ENCODE measurements at regions not wholly inside any gene's neighbourhood (a gene's known extent, or its start where the extent isn't known, plus 50 kb on each side); places are given as distances from the start of the nearest gene placed in this dataset.

- no peak for ATAC-seq
- TF ChIP-seq POU6F1 (CRISPR knock-in tag; IDR thresholded peaks at IDR 0.05; ENCODE audit: borderline replicate concordance, low read depth) = no peak
- no peak for TF ChIP-seq ZC3H10 (CRISPR knock-in tag; IDR thresholded peaks at IDR 0.05)
- no peak for TF ChIP-seq ESRRG (CRISPR knock-in tag; IDR thresholded peaks at IDR 0.05)
- TF ChIP-seq ZNF8 (CRISPR knock-in tag; IDR thresholded peaks at IDR 0.05) = no peak
- no peak for TF ChIP-seq ZNF70 (CRISPR knock-in tag; IDR thresholded peaks at IDR 0.05)
- TF ChIP-seq ZFP30 (CRISPR knock-in tag; IDR thresholded peaks at IDR 0.05) = no peak
- TF ChIP-seq PATZ1 (CRISPR knock-in tag; IDR thresholded peaks at IDR 0.05; ENCODE audit: borderline replicate concordance) = no peak
- no peak for TF ChIP-seq BACH2 (CRISPR knock-in tag; IDR thresholded peaks at IDR 0.05; ENCODE audit: borderline replicate concordance)
- TF ChIP-seq OSR1 (CRISPR knock-in tag; IDR thresholded peaks at IDR 0.05) = no peak
Measured at GRCh38 chr13:66048888-66049287, 1181.2 kb downstream of the PCDH9 start.

GRCh38 chr13:66040506-66040905 is 1189.6 kb downstream of the PCDH9 start:
- ATAC-seq = no peak
- no peak for TF ChIP-seq PATZ1 (CRISPR knock-in tag; IDR thresholded peaks at IDR 0.05; ENCODE audit: borderline replicate concordance)
- TF ChIP-seq TSHZ2 (CRISPR knock-in tag; IDR thresholded peaks at IDR 0.05) = no peak
- no peak for TF ChIP-seq ZFP30 (CRISPR knock-in tag; IDR thresholded peaks at IDR 0.05)
- TF ChIP-seq PPARA (CRISPR knock-in tag; IDR thresholded peaks at IDR 0.05; ENCODE audit: borderline replicate concordance) = no peak
- TF ChIP-seq POU6F1 (CRISPR knock-in tag; IDR thresholded peaks at IDR 0.05; ENCODE audit: borderline replicate concordance, low read depth) = no peak
- TF ChIP-seq GLIS3 (CRISPR knock-in tag; IDR thresholded peaks at IDR 0.05) = no peak
- no peak for TF ChIP-seq TOX (CRISPR knock-in tag; IDR thresholded peaks at IDR 0.05; ENCODE audit: borderline replicate concordance)
- TF ChIP-seq CSRNP3 (CRISPR knock-in tag; IDR thresholded peaks at IDR 0.05) = no peak
- no peak for TF ChIP-seq ZNF565 (CRISPR knock-in tag; conservative IDR thresholded peaks at IDR 0.05; ENCODE audit: low read depth)
- TF ChIP-seq OSR1 (CRISPR knock-in tag; IDR thresholded peaks at IDR 0.05) = no peak
- no peak for TF ChIP-seq CSDC2 (CRISPR knock-in tag; IDR thresholded peaks at IDR 0.05)
- no peak for TF ChIP-seq RARB (CRISPR knock-in tag; IDR thresholded peaks at IDR 0.05)
- no peak for TF ChIP-seq ARNTL (CRISPR knock-in tag; IDR thresholded peaks at IDR 0.05; ENCODE audit: borderline replicate concordance, low read depth)
- TF ChIP-seq ZNF70 (CRISPR knock-in tag; IDR thresholded peaks at IDR 0.05) = no peak

GRCh38 chr13:66037096-66037495 is 1193.0 kb downstream of the PCDH9 start:
- no peak for ATAC-seq
- TF ChIP-seq CSRNP3 (CRISPR knock-in tag; IDR thresholded peaks at IDR 0.05) (no peak), CREB5 (CRISPR knock-in tag; IDR thresholded peaks at IDR 0.05; ENCODE audit: low read depth) (no peak), PPARA (CRISPR knock-in tag; IDR thresholded peaks at IDR 0.05; ENCODE audit: borderline replicate concordance) (no peak), TSHZ2 (CRISPR knock-in tag; IDR thresholded peaks at IDR 0.05) (no peak), BACH2 (CRISPR knock-in tag; IDR thresholded peaks at IDR 0.05; ENCODE audit: borderline replicate concordance) (no peak), ISL1 (CRISPR knock-in tag; IDR thresholded peaks at IDR 0.05) (no peak)
